Left lung (tissue), 4 donors: ENCODE measurements at regions not wholly inside any gene's neighbourhood (a gene's known extent, or its start where the extent isn't known, plus 50 kb on each side); places are given as distances from the start of the nearest gene placed in this dataset.
A peak's percentile ranks its signal among the peaks of the same experiment; 100 is the strongest.

Experiments
- ATAC-seq: fragments of 200-7000 bp; cut with Tn5 transposase; one replicate; pipeline ENCODE4 v1.9.1; 2020; ENCODE audit warnings: moderate library complexity
- DNase-seq, 4 donors: peaks; one replicate each; pipeline ENCODE4 v3.0.0-alpha.2; 2013 to 2020
- H3K27ac ChIP-seq, 2 donors: fragments of 200-600 bp; sonication (generic) in 1 of 2; one replicate each; pipeline versions ENCODE4 v1.5.0 to v1.8.0; 2020 to 2021
- H3K27me3 ChIP-seq, 2 donors: fragments of 200-600 bp; sonication (generic) in 1 of 2; one replicate each; pipeline versions ENCODE4 v1.5.0 to v1.8.0; 2020 to 2021
- H3K36me3 ChIP-seq, 2 donors: fragments of 200-600 bp; sonication (generic) in 1 of 2; one replicate each; pipeline versions ENCODE4 v1.5.0 to v1.8.0; 2020 to 2021
- H3K4me1 ChIP-seq, 2 donors: fragments of 200-600 bp; one replicate each; pipeline ENCODE4 v1.8.0; 2021
- H3K4me3 ChIP-seq, 2 donors: fragments of 200-600 bp; sonication (generic) in 1 of 2; one replicate each; pipeline versions ENCODE4 v1.5.0 to v1.8.0; 2020 to 2021; ENCODE audit warnings: mild to moderate bottlenecking in 1 of 2
- H3K9me3 ChIP-seq, 2 donors: fragments of 200-600 bp; sonication (generic) in 1 of 2; one replicate each; pipeline versions ENCODE4 v1.5.0 to v1.8.0; 2020 to 2021
- CTCF ChIP-seq, 2 donors: fragments of 200-600 bp; sonication (generic) in 1 of 2; IDR thresholded peaks; one replicate each; pipeline versions ENCODE4 v1.5.0 to v1.8.0; 2021; ENCODE audit warnings: antibody characterized with exemption in 2 of 2
- intact Hi-C, 2 donors: fragments of 100-400 bp; cut with DNase I; formaldehyde crosslinking; loops; one replicate each; pipeline versions ENCODE4 v1.11.2 to v1.14.2; 2022
- donor health status: DM: no; HTN: yes; CAD: no.
- donor health status: DM: no; HTN: no; CAD: no.

DNA sequence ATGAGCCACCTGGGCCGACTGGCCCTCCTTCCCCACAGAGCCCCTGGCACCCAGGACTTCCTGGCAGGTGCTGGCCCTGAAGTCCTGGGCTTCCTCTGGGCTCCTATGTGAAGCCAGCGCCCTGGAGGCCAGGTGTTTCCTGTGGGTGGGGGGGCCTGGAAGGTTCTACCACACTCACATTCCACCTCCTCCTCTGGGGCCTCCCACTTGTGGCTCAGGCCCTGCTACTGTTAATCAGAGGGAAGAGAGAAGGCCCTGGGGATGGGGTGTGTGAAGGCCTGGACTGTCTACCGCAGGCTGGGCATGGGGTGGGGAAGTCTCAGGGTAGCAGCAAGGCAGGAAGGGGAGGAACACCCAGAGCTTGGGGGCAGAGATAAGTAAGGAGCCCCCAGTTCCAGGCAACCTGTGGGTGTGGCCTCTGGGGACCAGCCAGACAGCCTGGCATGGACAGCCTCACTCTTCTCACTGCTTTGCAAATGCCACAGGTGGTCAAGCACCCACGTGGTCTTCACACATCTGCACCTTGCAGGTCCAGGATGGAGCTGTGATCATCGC, 111.9 kb upstream of the TNRC6C start:
- DNase-seq = peak in 1 of 4 donors; percentile 59
- H3K27ac ChIP-seq = no peak overlapping the region
- no peaks in the 10 kb centered on the region for H3K9me3 ChIP-seq
- no peak overlapping the region for H3K4me3 ChIP-seq
- H3K27me3 ChIP-seq = no peaks in the 10 kb centered on the region
- intact Hi-C loops = no loop called here
- ATAC-seq = no peak
- no peaks in the 10 kb centered on the region for H3K4me1 ChIP-seq
- no peak for TF ChIP-seq CTCF (IDR thresholded peaks at IDR 0.05)
- no peaks in the 10 kb centered on the region for H3K36me3 ChIP-seq

- DNase-seq (peak in 1 of 4 donors; percentile 69), ATAC-seq (no peak)
- no peaks in the 10 kb centered on the region for H3K4me1 ChIP-seq
- no peak overlapping the region for H3K27ac ChIP-seq
- H3K9me3 ChIP-seq = no peaks in the 10 kb centered on the region
- H3K36me3 ChIP-seq = no peaks in the 10 kb centered on the region
- no peak for TF ChIP-seq CTCF (IDR thresholded peaks at IDR 0.05)
- no peaks in the 10 kb centered on the region for H3K27me3 ChIP-seq
- intact Hi-C loops = no loop called here
- no peak overlapping the region for H3K4me3 ChIP-seq
Measured at GRCh38 chr17:77847221-77848085, 111.0 kb upstream of the TNRC6C start.

DNA sequence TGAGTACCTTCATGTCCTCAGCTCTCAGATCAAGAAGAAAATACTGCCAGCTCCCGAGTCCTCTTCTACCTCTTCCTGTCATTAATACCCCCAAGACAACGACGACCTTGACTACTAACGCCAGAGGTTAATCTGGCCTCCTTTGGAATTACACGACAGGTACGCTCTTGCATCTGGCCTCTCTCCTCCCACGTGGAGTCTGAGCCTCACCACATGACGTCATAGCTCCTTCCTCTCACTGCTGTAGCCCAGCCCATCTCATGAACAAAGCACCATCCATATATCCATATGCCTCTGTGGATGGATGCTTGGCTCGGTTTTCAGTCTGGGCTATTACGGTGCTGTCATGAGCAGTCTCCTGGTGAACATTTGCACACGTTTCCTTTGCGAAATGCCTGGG, 110.2 kb upstream of the TNRC6C start:
- no peak for TF ChIP-seq CTCF (IDR thresholded peaks at IDR 0.05)
- no peak for DNase-seq
- no peak overlapping the region for H3K4me3 ChIP-seq
- H3K9me3 ChIP-seq = no peaks in the 10 kb centered on the region
- no peak overlapping the region for H3K27ac ChIP-seq
- peaks cover 0 to 8% of the 10 kb centered on the region in 2 donors for H3K27me3 ChIP-seq
- ATAC-seq = no peak
- intact Hi-C loops = no loop called here
- H3K4me1 ChIP-seq = no peaks in the 10 kb centered on the region
- no peaks in the 10 kb centered on the region for H3K36me3 ChIP-seq

- H3K9me3 ChIP-seq = no peaks in the 10 kb centered on the region
- H3K36me3 ChIP-seq = no peaks in the 10 kb centered on the region
- no peak for TF ChIP-seq CTCF (IDR thresholded peaks at IDR 0.05)
- DNase-seq (no peak), ATAC-seq (no peak)
- intact Hi-C loops = no loop called here
- H3K4me1 ChIP-seq = no peaks in the 10 kb centered on the region
- H3K27me3 ChIP-seq = peaks cover 0 to 18% of the 10 kb centered on the region in 2 donors
- H3K4me3 ChIP-seq = no peak overlapping the region
- no peak overlapping the region for H3K27ac ChIP-seq
Measured at GRCh38 chr17:77849239-77849638, 109.3 kb upstream of the TNRC6C start.

GRCh38 chr17:77851921-77852320, 106.6 kb upstream of the TNRC6C start:
- TF ChIP-seq CTCF (IDR thresholded peaks at IDR 0.05) = no peak
- no peaks in the 10 kb centered on the region for H3K9me3 ChIP-seq
- intact Hi-C loops = no loop called here
- ATAC-seq (no peak), DNase-seq (no peak)
- H3K4me3 ChIP-seq = no peak overlapping the region
- peaks cover 0 to 35% of the 10 kb centered on the region in 2 donors for H3K27me3 ChIP-seq
- H3K4me1 ChIP-seq = no peaks in the 10 kb centered on the region
- no peak overlapping the region for H3K27ac ChIP-seq
- H3K36me3 ChIP-seq = no peaks in the 10 kb centered on the region
